ENCODE measurements at regions not wholly inside any gene's neighbourhood (a gene's known extent, or its start where the extent isn't known, plus 50 kb on each side); places are given as distances from the start of the nearest gene placed in this dataset.

DNA sequence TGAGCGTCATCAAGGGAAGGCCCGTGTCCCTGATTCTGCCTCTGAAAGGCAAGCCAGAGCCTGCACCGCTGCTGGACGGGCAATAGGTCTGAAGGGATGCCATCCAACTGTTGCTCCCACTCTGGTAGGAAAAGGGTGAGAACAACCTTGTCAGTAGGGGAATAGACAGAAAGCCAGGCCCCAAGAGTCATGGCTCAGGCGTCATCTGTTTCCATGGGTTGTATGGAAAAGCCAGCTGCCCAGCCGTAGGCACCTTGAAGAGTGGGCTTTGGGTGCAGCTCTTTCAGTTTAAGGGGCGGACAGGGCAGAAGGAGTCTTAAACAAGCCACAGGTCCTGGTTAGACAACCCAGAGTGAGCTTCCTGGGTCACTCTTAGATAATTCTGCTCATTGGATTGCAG lies 66.5 kb downstream of the RNF6 start:
- no peak overlapping the region for H3K9ac ChIP-seq (ENCODE audit: low read length)
- H3K4me3 ChIP-seq (ENCODE audit: low read length): no peak overlapping the region
- H3K9me3 ChIP-seq (ENCODE audit: control insufficient read depth, low read depth, low read length): no peaks in the 10 kb centered on the region
- no peaks in the 10 kb centered on the region for H3K4me1 ChIP-seq (ENCODE audit: control insufficient read depth, low read depth, low read length)
- H3K36me3 ChIP-seq (ENCODE audit: control insufficient read depth, low read depth, low read length): no peaks in the 10 kb centered on the region
- no peaks in the 10 kb centered on the region for H3K27me3 ChIP-seq (ENCODE audit: control insufficient read depth, insufficient read depth, low read length)
- H3K27ac ChIP-seq (ENCODE audit: low read length): no peak overlapping the region

DNA sequence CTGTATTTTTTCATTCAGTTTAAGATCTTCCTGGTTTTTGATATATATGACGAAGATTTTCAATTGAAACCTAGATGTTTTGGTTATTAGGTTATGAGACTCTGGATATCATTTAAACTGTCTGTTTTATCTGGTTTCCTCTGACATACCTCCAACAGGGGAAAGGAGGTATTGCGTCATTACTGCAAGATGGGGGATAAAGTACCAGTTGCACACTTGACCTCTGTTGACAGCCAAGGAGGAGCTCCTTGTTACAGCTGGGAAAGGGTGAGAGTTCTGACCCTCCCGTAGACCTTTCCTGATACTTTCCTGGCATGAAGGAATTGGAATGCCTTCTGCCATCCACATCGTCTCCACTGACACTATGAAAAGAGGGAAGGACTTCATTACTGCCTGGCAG lies 82.0 kb upstream of the SHISA2 start:
- H3K9me3 ChIP-seq (ENCODE audit: control insufficient read depth, low read depth, low read length): no peaks in the 10 kb centered on the region
- H3K27ac ChIP-seq (ENCODE audit: low read length): no peak overlapping the region
- H3K36me3 ChIP-seq (ENCODE audit: control insufficient read depth, low read depth, low read length): no peaks in the 10 kb centered on the region
- H3K4me3 ChIP-seq (ENCODE audit: low read length): no peak overlapping the region
- peaks cover 21% of the 10 kb centered on the region for H3K4me1 ChIP-seq (ENCODE audit: control insufficient read depth, low read depth, low read length)
- no peaks in the 10 kb centered on the region for H3K27me3 ChIP-seq (ENCODE audit: control insufficient read depth, insufficient read depth, low read length)
- no peak overlapping the region for H3K9ac ChIP-seq (ENCODE audit: low read length)

DNA sequence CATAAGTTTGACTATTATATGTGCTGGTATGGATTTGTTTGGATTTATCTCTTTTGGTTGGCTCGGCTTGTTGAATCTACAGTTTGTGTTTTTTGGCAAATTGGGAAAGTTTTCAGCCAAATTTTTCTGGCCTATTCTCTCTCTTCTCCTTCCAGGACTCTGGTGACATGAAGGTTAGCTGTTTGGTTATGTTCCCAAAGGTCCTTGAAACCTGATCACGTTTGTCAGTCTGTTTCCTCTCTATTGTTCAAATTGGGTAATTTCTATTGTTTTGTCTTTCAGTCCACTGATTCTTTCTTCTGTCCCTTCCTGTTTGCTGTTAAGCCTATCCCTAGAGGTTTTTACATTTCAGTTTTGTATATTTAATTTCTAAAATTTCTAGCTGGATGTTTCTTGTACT lies 81.5 kb upstream of the SHISA2 start:
- Histone ChIP-seq H3K4me3 (ENCODE audit: low read length) (peak overlapping the region; percentile 10), H3K36me3 (ENCODE audit: control insufficient read depth, low read depth, low read length) (no peaks in the 10 kb centered on the region), H3K4me1 (ENCODE audit: control insufficient read depth, low read depth, low read length) (peaks cover 21% of the 10 kb centered on the region), H3K9ac (ENCODE audit: low read length) (no peak overlapping the region), H3K27me3 (ENCODE audit: control insufficient read depth, insufficient read depth, low read length) (no peaks in the 10 kb centered on the region), H3K27ac (ENCODE audit: low read length) (no peak overlapping the region), H3K9me3 (ENCODE audit: control insufficient read depth, low read depth, low read length) (no peaks in the 10 kb centered on the region)

DNA sequence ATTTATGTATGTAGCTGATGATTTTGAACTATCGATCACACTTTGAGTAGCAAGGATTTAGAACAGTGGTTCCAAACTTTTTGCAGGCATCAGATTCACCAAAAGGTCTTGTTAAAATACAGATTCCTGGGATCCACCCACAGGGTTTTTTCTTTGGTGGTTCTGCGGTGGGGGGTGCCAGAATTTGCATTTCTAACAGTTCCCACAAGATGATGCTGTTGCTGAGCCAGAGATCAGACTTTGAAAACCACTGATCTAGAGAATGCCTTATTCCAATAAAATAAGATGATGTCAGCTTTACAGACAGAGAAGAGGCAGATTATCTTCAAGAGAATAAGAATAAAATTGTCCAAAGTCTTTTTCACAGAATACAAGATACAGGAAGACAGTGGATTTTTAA lies 80.9 kb upstream of the SHISA2 start:
- H3K27ac ChIP-seq (ENCODE audit: low read length): no peak overlapping the region
- H3K9ac ChIP-seq (ENCODE audit: low read length): no peak overlapping the region
- H3K36me3 ChIP-seq (ENCODE audit: control insufficient read depth, low read depth, low read length): no peaks in the 10 kb centered on the region
- peaks cover 21% of the 10 kb centered on the region for H3K4me1 ChIP-seq (ENCODE audit: control insufficient read depth, low read depth, low read length)
- no peak overlapping the region for H3K4me3 ChIP-seq (ENCODE audit: low read length)
- no peaks in the 10 kb centered on the region for H3K9me3 ChIP-seq (ENCODE audit: control insufficient read depth, low read depth, low read length)
- no peaks in the 10 kb centered on the region for H3K27me3 ChIP-seq (ENCODE audit: control insufficient read depth, insufficient read depth, low read length)

DNA sequence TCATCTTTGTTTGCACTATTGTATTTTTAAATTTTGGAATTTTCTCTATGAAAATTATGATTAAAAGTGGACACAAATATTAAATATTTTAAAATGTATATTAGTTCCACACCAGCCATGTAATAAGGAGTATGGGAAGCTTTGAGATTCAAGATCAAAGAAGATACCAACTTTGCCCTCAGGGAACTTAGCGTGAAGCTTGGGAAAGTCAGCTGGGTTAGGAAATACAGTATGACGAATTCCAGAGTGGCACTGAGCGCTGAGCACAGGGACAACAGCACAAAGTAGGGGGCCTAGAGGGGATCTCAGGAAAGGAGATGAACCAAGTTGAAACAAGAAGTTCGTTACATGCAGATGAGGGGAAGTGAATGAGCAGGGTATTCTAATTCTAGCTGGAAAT lies 76.9 kb upstream of the SHISA2 start:
- Histone ChIP-seq H3K4me1 (ENCODE audit: control insufficient read depth, low read depth, low read length) (peaks cover 16% of the 10 kb centered on the region), H3K4me3 (ENCODE audit: low read length) (no peak overlapping the region), H3K9me3 (ENCODE audit: control insufficient read depth, low read depth, low read length) (no peaks in the 10 kb centered on the region), H3K36me3 (ENCODE audit: control insufficient read depth, low read depth, low read length) (no peaks in the 10 kb centered on the region), H3K9ac (ENCODE audit: low read length) (no peak overlapping the region), H3K27ac (ENCODE audit: low read length) (no peak overlapping the region), H3K27me3 (ENCODE audit: control insufficient read depth, insufficient read depth, low read length) (no peaks in the 10 kb centered on the region)

DNA sequence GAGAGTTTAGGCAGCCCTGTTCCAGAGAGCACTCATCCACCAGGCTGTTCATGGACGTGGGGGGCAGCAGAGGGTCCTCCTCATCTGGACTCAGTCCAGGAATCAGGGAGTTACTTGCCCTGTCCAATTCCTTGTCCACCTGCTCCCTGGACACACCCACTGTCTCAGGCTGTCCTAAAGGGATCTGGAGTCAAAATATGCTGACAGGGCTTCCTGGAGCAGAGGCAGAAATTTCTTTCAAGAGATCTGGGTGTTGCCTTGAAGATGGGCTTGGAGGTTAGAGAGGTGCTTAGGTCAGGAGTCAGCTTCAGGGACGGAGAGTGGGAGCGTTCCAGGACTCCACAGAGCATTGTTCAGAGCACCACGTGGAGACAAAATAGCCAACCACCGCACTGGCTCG lies 65.8 kb upstream of the SHISA2 start:
- no peaks in the 10 kb centered on the region for H3K36me3 ChIP-seq (ENCODE audit: control insufficient read depth, low read depth, low read length)
- no peaks in the 10 kb centered on the region for H3K4me1 ChIP-seq (ENCODE audit: control insufficient read depth, low read depth, low read length)
- no peaks in the 10 kb centered on the region for H3K9me3 ChIP-seq (ENCODE audit: control insufficient read depth, low read depth, low read length)
- H3K27me3 ChIP-seq (ENCODE audit: control insufficient read depth, insufficient read depth, low read length): no peaks in the 10 kb centered on the region
- H3K27ac ChIP-seq (ENCODE audit: low read length): no peak overlapping the region
- H3K9ac ChIP-seq (ENCODE audit: low read length): no peak overlapping the region
- H3K4me3 ChIP-seq (ENCODE audit: low read length): no peak overlapping the region

DNA sequence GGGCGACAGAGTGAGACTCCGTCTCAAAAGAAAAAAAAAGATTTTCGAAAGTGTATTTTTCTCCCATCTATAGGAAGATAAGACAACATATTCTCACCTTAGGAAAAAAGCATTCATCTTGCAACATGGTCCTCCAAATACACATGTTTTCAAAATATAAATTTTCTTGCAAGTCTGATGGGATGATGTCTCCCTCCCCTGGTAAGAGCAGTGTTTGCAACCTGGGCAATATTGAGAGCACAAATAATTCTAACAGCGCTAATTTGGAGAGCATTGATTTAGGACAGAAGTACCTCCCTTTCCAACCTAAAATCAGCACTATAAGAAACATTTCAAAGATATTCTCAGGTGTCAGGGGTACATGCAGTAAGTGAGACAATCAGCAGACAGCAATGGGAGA lies 61.0 kb upstream of the SHISA2 start:
- no peaks in the 10 kb centered on the region for H3K9me3 ChIP-seq (ENCODE audit: control insufficient read depth, low read depth, low read length)
- H3K9ac ChIP-seq (ENCODE audit: low read length): no peak overlapping the region
- H3K27ac ChIP-seq (ENCODE audit: low read length): no peak overlapping the region
- H3K27me3 ChIP-seq (ENCODE audit: control insufficient read depth, insufficient read depth, low read length): no peaks in the 10 kb centered on the region
- H3K4me3 ChIP-seq (ENCODE audit: low read length): no peak overlapping the region
- no peaks in the 10 kb centered on the region for H3K4me1 ChIP-seq (ENCODE audit: control insufficient read depth, low read depth, low read length)
- H3K36me3 ChIP-seq (ENCODE audit: control insufficient read depth, low read depth, low read length): no peaks in the 10 kb centered on the region

DNA sequence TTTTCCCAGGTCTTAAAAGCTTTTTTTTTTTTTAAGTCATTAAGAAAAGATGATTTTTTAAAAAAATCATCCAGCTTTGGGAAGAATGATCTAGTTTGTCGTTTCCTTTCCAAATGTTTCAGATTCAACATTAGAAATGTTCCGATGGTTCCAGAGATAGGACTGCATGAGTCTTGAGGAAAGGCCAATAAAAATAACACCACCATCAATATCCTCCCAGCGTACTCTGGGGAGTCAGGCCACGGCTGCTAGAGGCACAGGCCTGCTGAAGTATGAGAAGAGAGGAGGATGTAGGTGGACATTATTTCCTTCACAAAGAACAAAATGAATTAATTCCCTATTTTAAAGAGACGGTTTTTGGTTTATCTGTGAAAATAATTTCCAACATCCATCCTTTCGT lies 60.0 kb upstream of the SHISA2 start:
- Histone ChIP-seq H3K9me3 (ENCODE audit: control insufficient read depth, low read depth, low read length) (no peaks in the 10 kb centered on the region), H3K4me1 (ENCODE audit: control insufficient read depth, low read depth, low read length) (no peaks in the 10 kb centered on the region), H3K9ac (ENCODE audit: low read length) (no peak overlapping the region), H3K4me3 (ENCODE audit: low read length) (no peak overlapping the region), H3K27ac (ENCODE audit: low read length) (no peak overlapping the region), H3K27me3 (ENCODE audit: control insufficient read depth, insufficient read depth, low read length) (no peaks in the 10 kb centered on the region), H3K36me3 (ENCODE audit: control insufficient read depth, low read depth, low read length) (no peaks in the 10 kb centered on the region)

Measured in iPS-18a (cell line).